Transverse colon (tissue), 4 donors: ENCODE measurements at regions not wholly inside any gene's neighbourhood (a gene's known extent, or its start where the extent isn't known, plus 50 kb on each side); places are given as distances from the start of the nearest gene placed in this dataset.

Experiments
- DNase-seq: peaks from one replicate; pipeline ENCODE4 v3.0.0-alpha.2; 2019
- H3K27ac ChIP-seq, 4 donors: fragments of 200-600 bp; sonication (generic); 2 replicates each; pipeline ENCODE4 v1.5.1; 2016 to 2018; ENCODE audit warnings: inconsistent platforms in 4 of 4
- H3K27me3 ChIP-seq: fragments of 200-600 bp; sonication (generic); 2 replicates; pipeline ENCODE4 v1.5.1; 2017; ENCODE audit warnings: inconsistent platforms
- H3K36me3 ChIP-seq, 4 donors: fragments of 200-600 bp; sonication (generic); 2 replicates each; pipeline ENCODE4 v1.5.1; 2017 to 2019; ENCODE audit warnings: inconsistent platforms in 4 of 4
- H3K4me1 ChIP-seq, 4 donors: fragments of 200-600 bp; sonication (generic); 2 replicates each; pipeline ENCODE4 v1.5.1; 2017 to 2020; ENCODE audit warnings: inconsistent platforms in 4 of 4
- H3K4me3 ChIP-seq, 4 donors: fragments of 200-600 bp; sonication (generic); 1 replicate in 1 of 4; 2 replicates in 3 of 4; pipeline versions ENCODE4 v1.5.1 to v1.6.1; 2017 to 2019; ENCODE audit warnings: inconsistent platforms in 4 of 4
- H3K9me3 ChIP-seq, 2 donors: fragments of 200-600 bp; sonication (generic); 2 replicates each; pipeline ENCODE4 v1.5.1; 2017 to 2019; ENCODE audit warnings: inconsistent platforms in 2 of 2
- EP300 ChIP-seq: sonication (generic); formaldehyde crosslinking; IDR thresholded peaks from one replicate; pipeline ENCODE4 v1.6.1; 2017; ENCODE audit warnings: antibody characterized with exemption, low read depth
- POLR2A ChIP-seq: fragments of 450-650 bp; IDR thresholded peaks from one replicate; pipeline ENCODE4 v1.6.1; 2016; ENCODE audit warnings: antibody characterized with exemption, mild to moderate bottlenecking, moderate library complexity
- POLR2AphosphoS5 ChIP-seq, 3 donors: sonication (generic); formaldehyde crosslinking; IDR thresholded peaks; one replicate each; pipeline ENCODE4 v1.6.1; 2016; ENCODE audit warnings: antibody characterized with exemption in 3 of 3
- WGBS, 2 donors: methylation state at CpG; one replicate each; pipeline ENCODE4 v1.1.5; 2018; ENCODE audit warnings: low coverage in 1 of 2; 5-methylcytosine and 5-hydroxymethylcytosine counted together
- in situ Hi-C, 4 donors: fragments of 200-750 bp; cut with MboI; loops; one replicate each; pipeline versions ENCODE4 v1.15.0 to v1.15.1; 2017; ENCODE audit warnings: low sequenced_read_pairs in 3 of 4, low pct_ligation_motif_present in 1 of 4, low pct_unique_long_range_greater_than_20kb in 1 of 4
- intact Hi-C: fragments of 100-400 bp; cut with DNase I; formaldehyde crosslinking; loops from one replicate; pipeline ENCODE4 v1.15.1; 2023; ENCODE audit warnings: low total_unique reads
- TF ChIP-seq, protein P1 (sequence below), 5 experiments: fragments of 200-600 bp in 3 of 5; fragments of 450-650 bp in 2 of 5; sonication (generic) in 3 of 5; IDR thresholded peaks; 1 replicate in 2 of 5; 2 replicates in 3 of 5; pipeline ENCODE4 v1.5.1; 2016 to 2017; ENCODE audit warnings: antibody characterized with exemption in 5 of 5, inconsistent platforms in 3 of 5, mild to moderate bottlenecking in 2 of 5, moderate library complexity in 1 of 5

- Histone ChIP-seq H3K27ac (no peak overlapping the region), H3K9me3 (no peaks in the 10 kb centered on the region), H3K36me3 (no peaks in the 10 kb centered on the region), H3K4me1 (no peaks in the 10 kb centered on the region), H3K4me3 (no peak overlapping the region), H3K27me3 (no peaks in the 10 kb centered on the region)
- DNase-seq: no peak
- 95 to 100% methylated on average over 3 to 20 of the region's 21 CpGs for WGBS, 2 donors
- intact Hi-C loops: no loop called here
- TF ChIP-seq, protein P1, sequence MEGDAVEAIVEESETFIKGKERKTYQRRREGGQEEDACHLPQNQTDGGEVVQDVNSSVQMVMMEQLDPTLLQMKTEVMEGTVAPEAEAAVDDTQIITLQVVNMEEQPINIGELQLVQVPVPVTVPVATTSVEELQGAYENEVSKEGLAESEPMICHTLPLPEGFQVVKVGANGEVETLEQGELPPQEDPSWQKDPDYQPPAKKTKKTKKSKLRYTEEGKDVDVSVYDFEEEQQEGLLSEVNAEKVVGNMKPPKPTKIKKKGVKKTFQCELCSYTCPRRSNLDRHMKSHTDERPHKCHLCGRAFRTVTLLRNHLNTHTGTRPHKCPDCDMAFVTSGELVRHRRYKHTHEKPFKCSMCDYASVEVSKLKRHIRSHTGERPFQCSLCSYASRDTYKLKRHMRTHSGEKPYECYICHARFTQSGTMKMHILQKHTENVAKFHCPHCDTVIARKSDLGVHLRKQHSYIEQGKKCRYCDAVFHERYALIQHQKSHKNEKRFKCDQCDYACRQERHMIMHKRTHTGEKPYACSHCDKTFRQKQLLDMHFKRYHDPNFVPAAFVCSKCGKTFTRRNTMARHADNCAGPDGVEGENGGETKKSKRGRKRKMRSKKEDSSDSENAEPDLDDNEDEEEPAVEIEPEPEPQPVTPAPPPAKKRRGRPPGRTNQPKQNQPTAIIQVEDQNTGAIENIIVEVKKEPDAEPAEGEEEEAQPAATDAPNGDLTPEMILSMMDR (IDR thresholded peaks at IDR 0.05): no peak
- TF ChIP-seq EP300: no peak
- in situ Hi-C loops: no loop called here
Measured at GRCh38 chr2:183264890-183265535, 140.8 kb downstream of the NUP35 start.

DNA sequence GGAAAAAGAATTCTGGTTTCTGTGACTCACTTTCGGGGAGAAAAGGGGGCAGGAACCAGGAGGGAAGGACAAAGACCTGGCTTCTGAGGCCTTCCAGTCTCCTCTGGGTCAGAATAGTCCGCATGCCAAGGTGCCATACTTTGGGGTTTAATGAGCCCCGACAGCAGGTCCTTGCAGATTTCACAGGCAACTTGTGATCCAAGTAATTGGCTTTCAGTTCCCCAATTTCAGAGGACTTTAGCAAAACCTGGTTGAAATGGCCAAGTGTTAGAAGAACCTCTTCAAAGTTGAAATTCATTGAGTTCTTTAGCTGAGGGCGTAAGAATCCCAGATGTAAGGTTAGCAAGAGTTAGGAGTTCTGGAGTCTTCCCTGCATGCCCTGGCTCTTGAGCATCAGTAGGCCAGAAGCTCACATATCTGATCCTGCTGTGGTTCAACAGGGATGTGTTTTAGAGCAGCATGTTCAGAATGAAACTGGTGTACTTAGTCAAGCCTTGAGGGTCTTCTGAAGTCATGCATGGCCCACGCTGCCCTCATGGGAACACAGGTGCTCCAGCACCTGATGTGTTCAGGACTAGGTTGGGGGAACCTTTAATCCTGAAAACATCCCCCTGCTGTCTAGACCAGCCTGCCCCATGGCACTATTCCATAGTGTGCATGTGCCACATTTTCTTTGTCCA, 143.0 kb downstream of the NUP35 start:
- Histone ChIP-seq H3K9me3 (peaks cover 0 to 4% of the 10 kb centered on the region in 2 donors), H3K4me1 (no peaks in the 10 kb centered on the region), H3K27me3 (no peaks in the 10 kb centered on the region), H3K36me3 (no peaks in the 10 kb centered on the region), H3K27ac (no peak overlapping the region), H3K4me3 (no peak overlapping the region)
- WGBS, 2 donors: 84 to 90% methylated on average over 3 to 5 of the region's 5 CpGs
- DNase-seq: no peak
- intact Hi-C loops (no loop called here), in situ Hi-C loops (no loop called here)
- TF ChIP-seq EP300: no peak
- no peak for TF ChIP-seq POLR2A
- TF ChIP-seq POLR2AphosphoS5 (IDR thresholded peaks at IDR 0.05): no peak
- TF ChIP-seq, protein P1 (IDR thresholded peaks at IDR 0.05): no peak

- no peak for DNase-seq
- intact Hi-C loops (no loop called here), in situ Hi-C loops (no loop called here)
- H3K27me3 ChIP-seq: no peaks in the 10 kb centered on the region
- TF ChIP-seq EP300: no peak
- TF ChIP-seq POLR2A: no peak
- TF ChIP-seq POLR2AphosphoS5 (IDR thresholded peaks at IDR 0.05): no peak
- TF ChIP-seq, protein P1 (IDR thresholded peaks at IDR 0.05): no peak
- H3K27ac ChIP-seq: no peak overlapping the region
- peaks cover 0 to 4% of the 10 kb centered on the region in 2 donors for H3K9me3 ChIP-seq
- H3K4me1 ChIP-seq: no peaks in the 10 kb centered on the region
- no peak overlapping the region for H3K4me3 ChIP-seq
- H3K36me3 ChIP-seq: no peaks in the 10 kb centered on the region
- 55 to 65% methylated on average over 4 of the region's 4 CpGs for WGBS, 2 donors
Measured at GRCh38 chr2:183269956-183270355, 145.7 kb downstream of the NUP35 start.

- 83 to 100% methylated on average over 1 to 2 of the region's 2 CpGs for WGBS, 2 donors
Measured at GRCh38 chr2:183283209-183283608, 159.0 kb downstream of the NUP35 start.

More at GRCh38 chr2:183283209-183283608, 159.0 kb downstream of the NUP35 start:
- Histone ChIP-seq H3K4me3 (no peak overlapping the region), H3K4me1 (no peaks in the 10 kb centered on the region), H3K36me3 (no peaks in the 10 kb centered on the region), H3K9me3 (no peaks in the 10 kb centered on the region), H3K27me3 (no peaks in the 10 kb centered on the region), H3K27ac (no peak overlapping the region)
- in situ Hi-C loops (no loop called here), intact Hi-C loops (no loop called here)
- DNase-seq: no peak
- TF ChIP-seq POLR2AphosphoS5 (IDR thresholded peaks at IDR 0.05) (no peak), EP300 (no peak), POLR2A (no peak)
- TF ChIP-seq, protein P1 (IDR thresholded peaks at IDR 0.05): no peak
